Parathyroid adenoma (tissue), 2 donors: ENCODE measurements at regions not wholly inside any gene's neighbourhood (a gene's known extent, or its start where the extent isn't known, plus 50 kb on each side); places are given as distances from the start of the nearest gene placed in this dataset.

Source experiments
- H2AFZ ChIP-seq: fragments of 300-600 bp; sonication (generic); one replicate; pipeline ENCODE4 v1.7.0; 2017; ENCODE audit warnings: antibody characterized with exemption, mild to moderate bottlenecking
- H3K27ac ChIP-seq: fragments of 300-600 bp; sonication (generic); one replicate; pipeline ENCODE4 v1.7.0; 2017
- H3K27me3 ChIP-seq: fragments of 300-600 bp; sonication (generic); one replicate; pipeline ENCODE4 v1.7.0; 2017; ENCODE audit warnings: low read length; ENCODE audit not compliant: control insufficient read depth, insufficient read depth
- H3K36me3 ChIP-seq: fragments of 300-600 bp; sonication (generic); one replicate; pipeline ENCODE4 v1.7.0; 2017; ENCODE audit warnings: low read length; ENCODE audit not compliant: control insufficient read depth, insufficient read depth
- H3K4me1 ChIP-seq: fragments of 300-600 bp; sonication (generic); one replicate; pipeline ENCODE4 v1.7.0; 2017; ENCODE audit warnings: control low read depth
- H3K4me2 ChIP-seq: fragments of 300-600 bp; sonication (generic); one replicate; pipeline ENCODE4 v1.7.0; 2017; ENCODE audit warnings: low read length
- H3K4me3 ChIP-seq: fragments of 300-600 bp; sonication (generic); one replicate; pipeline ENCODE4 v1.7.0; 2017; ENCODE audit warnings: low read depth, low read length
- H3K79me2 ChIP-seq: fragments of 300-600 bp; sonication (generic); one replicate; pipeline ENCODE4 v1.7.0; 2017; ENCODE audit warnings: control low read depth
- H3K9ac ChIP-seq: fragments of 300-600 bp; sonication (generic); one replicate; pipeline ENCODE4 v1.7.0; 2017; ENCODE audit warnings: mild to moderate bottlenecking
- H3K9me3 ChIP-seq: fragments of 300-600 bp; sonication (generic); one replicate; pipeline ENCODE4 v1.7.0; 2017; ENCODE audit warnings: low read length; ENCODE audit not compliant: control insufficient read depth
- CTCF ChIP-seq: fragments of 300-600 bp; sonication (generic); IDR thresholded peaks from one replicate; pipeline ENCODE4 v1.7.0; 2017; ENCODE audit warnings: antibody characterized with exemption, mild to moderate bottlenecking
- donor health status: primary hyperparathyroidism.

DNA sequence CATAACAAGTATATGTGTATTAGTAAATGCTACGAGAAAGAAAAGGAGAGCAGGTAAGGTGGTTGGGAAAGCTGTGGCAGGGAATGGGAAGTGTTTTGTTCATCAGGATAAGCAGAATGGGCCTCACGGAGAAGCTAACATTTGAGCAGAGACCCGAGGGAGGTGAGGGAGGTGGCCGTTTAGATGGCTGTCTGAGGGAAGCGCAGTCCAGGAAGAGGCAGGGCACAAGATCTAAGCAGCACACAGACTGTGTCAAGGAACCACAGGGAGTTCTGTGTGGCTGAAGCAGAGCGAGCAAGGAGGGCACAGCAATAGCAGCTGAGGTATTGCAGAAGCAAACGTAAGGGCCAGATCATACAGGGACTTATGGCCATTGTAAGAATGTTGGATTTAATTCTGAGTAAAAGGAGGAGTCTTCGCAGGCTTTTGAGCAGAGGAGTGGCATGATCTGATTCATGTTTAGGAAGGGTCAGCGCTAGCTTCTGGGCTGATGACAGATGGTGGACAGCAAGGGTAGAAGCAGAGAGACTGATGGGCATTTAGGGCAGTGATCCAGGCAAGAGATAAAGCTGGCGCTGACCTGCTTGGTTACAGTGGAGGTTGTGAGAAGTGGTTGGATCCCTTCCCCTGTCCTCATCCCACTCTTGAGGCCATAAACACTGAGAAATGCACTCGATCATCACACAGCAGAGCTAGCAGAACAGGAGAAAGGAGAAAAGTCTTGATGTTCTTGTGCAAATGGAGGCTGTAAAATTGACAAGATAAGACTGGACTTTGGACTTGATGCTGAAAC, 199.9 kb downstream of the LACC1 start:
- no peaks in the 10 kb centered on the region for H3K9me3 ChIP-seq
- no peak overlapping the region for H3K9ac ChIP-seq
- H3K27me3 ChIP-seq: no peaks in the 10 kb centered on the region
- no peaks in the 10 kb centered on the region for H3K36me3 ChIP-seq
- H3K4me3 ChIP-seq: no peak overlapping the region
- no peak overlapping the region for H3K27ac ChIP-seq
- no peaks in the 10 kb centered on the region for H3K4me1 ChIP-seq
- no peak overlapping the region for H3K4me2 ChIP-seq
- TF ChIP-seq CTCF: no peak
- no peak overlapping the region for H2AFZ ChIP-seq
- no peaks in the 10 kb centered on the region for H3K79me2 ChIP-seq

- Histone ChIP-seq H3K79me2 (no peaks in the 10 kb centered on the region), H3K36me3 (no peaks in the 10 kb centered on the region), H3K27me3 (no peaks in the 10 kb centered on the region), H3K27ac (no peak overlapping the region), H3K9ac (no peak overlapping the region), H3K4me3 (no peak overlapping the region), H3K4me1 (no peaks in the 10 kb centered on the region), H2AFZ (no peak overlapping the region), H3K9me3 (no peaks in the 10 kb centered on the region), H3K4me2 (no peak overlapping the region)
- no peak for TF ChIP-seq CTCF
Measured at GRCh38 chr13:44084146-44084545, 204.4 kb downstream of the LACC1 start.

DNA sequence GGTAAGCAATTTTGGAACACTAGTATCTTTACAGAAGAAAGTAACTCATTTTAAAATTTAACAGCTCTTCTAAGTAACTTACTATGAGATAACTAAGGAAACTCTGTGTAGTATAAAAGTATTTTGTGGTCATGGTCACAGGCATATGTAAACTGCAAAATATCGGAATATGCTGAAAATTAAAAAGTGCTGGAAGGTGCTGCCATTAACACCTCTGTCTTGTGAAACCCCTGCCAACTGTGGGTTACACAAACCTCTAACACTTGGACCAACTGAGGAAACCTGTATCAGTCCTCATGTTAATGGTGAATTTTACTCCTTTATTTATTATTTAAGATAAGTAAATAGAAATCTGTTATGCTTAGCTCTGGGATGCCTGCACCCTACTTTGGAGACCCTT, 206.7 kb downstream of the LACC1 start:
- Histone ChIP-seq H3K4me3 (no peak overlapping the region), H3K27ac (no peak overlapping the region), H2AFZ (no peak overlapping the region), H3K9ac (no peak overlapping the region), H3K36me3 (no peaks in the 10 kb centered on the region), H3K27me3 (no peaks in the 10 kb centered on the region), H3K9me3 (no peaks in the 10 kb centered on the region), H3K4me1 (no peaks in the 10 kb centered on the region), H3K4me2 (no peak overlapping the region), H3K79me2 (no peaks in the 10 kb centered on the region)
- no peak for TF ChIP-seq CTCF

- no peak overlapping the region for H2AFZ ChIP-seq
- H3K36me3 ChIP-seq: no peaks in the 10 kb centered on the region
- H3K27ac ChIP-seq: no peak overlapping the region
- no peak overlapping the region for H3K9ac ChIP-seq
- H3K27me3 ChIP-seq: no peaks in the 10 kb centered on the region
- TF ChIP-seq CTCF: no peak
- H3K79me2 ChIP-seq: no peaks in the 10 kb centered on the region
- no peaks in the 10 kb centered on the region for H3K9me3 ChIP-seq
- H3K4me2 ChIP-seq: no peak overlapping the region
- no peak overlapping the region for H3K4me3 ChIP-seq
- H3K4me1 ChIP-seq: no peaks in the 10 kb centered on the region
Measured at GRCh38 chr13:44088411-44088810, 208.7 kb downstream of the LACC1 start.

DNA sequence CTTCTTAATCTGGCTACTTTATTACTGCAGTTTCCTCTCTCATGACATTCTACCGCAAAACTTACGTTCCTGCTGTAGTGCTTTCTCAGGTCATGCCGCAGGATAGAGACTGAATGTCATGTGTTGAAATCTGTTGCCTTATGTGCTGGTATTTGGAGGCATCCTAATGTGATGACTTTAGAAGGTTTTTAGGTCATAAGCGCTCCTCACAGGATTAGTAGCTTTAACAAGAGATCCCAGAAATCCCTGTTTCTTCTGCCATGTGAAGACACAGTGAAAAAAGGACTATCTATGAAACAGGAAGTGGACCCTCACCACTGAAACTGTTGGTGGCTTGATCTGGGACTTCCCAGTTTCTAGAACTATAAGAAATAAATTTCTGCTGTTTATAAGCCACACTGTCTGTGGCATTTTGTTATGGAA, 209.3 kb downstream of the LACC1 start:
- Histone ChIP-seq H3K4me1 (no peaks in the 10 kb centered on the region), H3K27ac (no peak overlapping the region), H3K9ac (no peak overlapping the region), H2AFZ (no peak overlapping the region), H3K4me3 (no peak overlapping the region), H3K36me3 (no peaks in the 10 kb centered on the region), H3K27me3 (no peaks in the 10 kb centered on the region), H3K4me2 (no peak overlapping the region), H3K79me2 (no peaks in the 10 kb centered on the region), H3K9me3 (no peaks in the 10 kb centered on the region)
- no peak for TF ChIP-seq CTCF
